Effector memory CD4-positive, alpha-beta T cell (primary cell): ENCODE measurements at regions not wholly inside any gene's neighbourhood (a gene's known extent, or its start where the extent isn't known, plus 50 kb on each side); places are given as distances from the start of the nearest gene placed in this dataset.

ENCODE experiments used
- DNase-seq, 3 donors: peaks; one replicate each; pipeline ENCODE4 v3.0.0-alpha.2; 2020
- H3K27ac ChIP-seq: 2 replicates; pipeline ENCODE4 v1.7.0; 2013; ENCODE audit warnings: mild to moderate bottlenecking, low read length, moderate library complexity; ENCODE audit not compliant: insufficient read depth, poor library complexity, severe bottlenecking
- H3K27me3 ChIP-seq: replicated peaks from 2 replicates; pipeline ENCODE4 v1.7.0; 2013; ENCODE audit warnings: mild to moderate bottlenecking, low read length; ENCODE audit not compliant: insufficient read depth, control insufficient read depth, poor library complexity, severe bottlenecking
- H3K36me3 ChIP-seq: 2 replicates; pipeline ENCODE4 v1.7.0; 2013; ENCODE audit warnings: mild to moderate bottlenecking, low read length, moderate library complexity; ENCODE audit not compliant: control insufficient read depth, insufficient read depth
- H3K4me1 ChIP-seq: 2 replicates; pipeline ENCODE4 v1.7.0; 2013; ENCODE audit warnings: low read length, mild to moderate bottlenecking; ENCODE audit not compliant: control insufficient read depth, insufficient read depth, poor library complexity, severe bottlenecking
- H3K4me3 ChIP-seq: 2 replicates; pipeline ENCODE4 v1.7.0; 2013; ENCODE audit warnings: low read length, low read depth, mild to moderate bottlenecking; ENCODE audit not compliant: insufficient read depth, poor library complexity, severe bottlenecking
- H3K9me3 ChIP-seq: 2 replicates; pipeline ENCODE4 v1.7.0; 2013; ENCODE audit warnings: mild to moderate bottlenecking, low read length, moderate library complexity; ENCODE audit not compliant: control insufficient read depth

DNA sequence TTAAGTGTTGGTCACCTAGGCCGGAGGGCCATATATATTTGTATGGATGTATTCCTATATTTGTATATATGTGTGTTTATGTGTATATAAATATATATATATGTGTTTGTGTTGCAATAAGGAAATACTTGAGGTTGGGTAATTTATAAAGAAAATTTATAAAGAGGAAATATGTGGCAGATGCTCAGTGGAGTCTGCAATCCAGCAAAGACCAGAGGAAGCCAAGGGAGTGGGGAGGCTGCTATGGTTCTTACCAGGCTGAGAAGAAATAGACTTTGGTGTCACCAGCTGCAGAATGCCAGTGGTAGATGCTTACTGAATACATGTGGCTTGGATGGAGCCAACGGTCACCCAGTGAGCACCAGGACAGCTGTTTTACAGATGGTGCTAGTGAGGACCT is 97.4 kb upstream of the ELOVL5 start:
- Histone ChIP-seq H3K27me3 (no peaks in the 10 kb centered on the region), H3K4me3 (no peak overlapping the region), H3K36me3 (no peaks in the 10 kb centered on the region), H3K9me3 (no peaks in the 10 kb centered on the region), H3K4me1 (no peaks in the 10 kb centered on the region), H3K27ac (no peak overlapping the region)
- no peak for DNase-seq

- H3K27ac ChIP-seq, result no peak overlapping the region
- no peaks in the 10 kb centered on the region for H3K27me3 ChIP-seq
- DNase-seq, result no peak
Measured at GRCh38 chr6:53441761-53442160, 93.0 kb upstream of the ELOVL5 start.

DNA sequence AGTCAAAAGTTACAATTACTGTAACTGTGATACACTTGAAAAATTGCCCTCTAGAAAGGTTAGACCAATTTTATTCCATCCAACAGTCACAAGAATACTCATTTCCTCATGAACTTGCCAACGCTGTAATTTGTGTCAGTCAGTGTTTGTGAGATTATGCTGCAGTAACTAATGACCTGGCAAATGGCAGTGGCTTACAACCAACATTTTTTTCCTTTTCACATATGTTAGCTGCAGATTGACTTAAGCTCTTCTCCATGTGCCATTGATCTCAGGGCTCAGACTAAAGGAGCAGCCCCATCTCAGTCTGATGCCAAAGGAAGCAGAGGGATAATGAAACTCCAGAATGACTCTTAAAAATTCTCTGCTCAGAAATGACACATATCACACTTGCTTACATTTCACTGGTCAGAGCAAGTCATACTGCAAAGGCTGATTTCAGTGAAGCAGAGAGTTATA is 92.3 kb upstream of the ELOVL5 start:
- H3K36me3 ChIP-seq, result no peaks in the 10 kb centered on the region
- no peaks in the 10 kb centered on the region for H3K4me1 ChIP-seq
- no peak overlapping the region for H3K4me3 ChIP-seq
- no peak overlapping the region for H3K27ac ChIP-seq
- no peak for DNase-seq
- no peaks in the 10 kb centered on the region for H3K9me3 ChIP-seq
- H3K27me3 ChIP-seq, result no peaks in the 10 kb centered on the region

More at GRCh38 chr6:53441761-53442160, 93.0 kb upstream of the ELOVL5 start:
- H3K36me3 ChIP-seq, result no peaks in the 10 kb centered on the region
- H3K9me3 ChIP-seq, result no peaks in the 10 kb centered on the region
- H3K4me3 ChIP-seq, result no peak overlapping the region
- H3K4me1 ChIP-seq, result no peaks in the 10 kb centered on the region

DNA sequence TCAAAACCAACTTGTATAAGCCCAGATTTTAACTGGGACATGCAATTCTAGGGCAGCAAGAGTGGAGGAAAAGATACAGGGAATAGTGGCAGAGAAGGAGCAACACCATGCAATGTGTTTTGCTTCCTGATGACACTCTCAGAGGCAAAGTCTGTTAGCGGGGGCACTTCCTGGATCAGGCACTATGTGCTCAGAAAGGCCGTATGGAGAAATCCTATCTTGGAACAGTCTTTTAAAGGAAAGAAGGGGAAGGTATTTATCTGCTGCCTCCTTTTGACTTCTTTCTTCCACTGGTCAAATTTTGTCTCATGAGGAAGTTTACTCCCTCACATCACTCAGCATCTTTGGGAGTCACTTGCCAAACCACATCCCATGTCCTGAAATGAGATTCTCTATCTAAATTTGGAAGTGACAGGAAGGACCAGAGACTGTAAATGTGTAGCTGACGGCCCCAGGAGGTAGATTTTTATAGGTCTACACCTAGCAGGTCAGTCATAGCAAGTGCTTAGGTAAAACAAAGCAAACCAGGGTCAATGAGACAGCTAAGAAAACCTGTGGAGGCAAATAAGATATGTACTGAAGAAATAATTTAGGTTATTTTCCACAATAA is 91.7 kb upstream of the ELOVL5 start:
- H3K36me3 ChIP-seq, result no peaks in the 10 kb centered on the region
- no peaks in the 10 kb centered on the region for H3K9me3 ChIP-seq
- no peak overlapping the region for H3K4me3 ChIP-seq
- no peaks in the 10 kb centered on the region for H3K27me3 ChIP-seq
- no peak overlapping the region for H3K27ac ChIP-seq
- no peaks in the 10 kb centered on the region for H3K4me1 ChIP-seq
- DNase-seq, result no peak

GRCh38 chr6:53439556-53439955 is 90.8 kb upstream of the ELOVL5 start:
- H3K36me3 ChIP-seq, result no peaks in the 10 kb centered on the region
- no peak overlapping the region for H3K4me3 ChIP-seq
- H3K27ac ChIP-seq, result no peak overlapping the region
- no peaks in the 10 kb centered on the region for H3K9me3 ChIP-seq
- no peaks in the 10 kb centered on the region for H3K27me3 ChIP-seq
- DNase-seq, result no peak
- H3K4me1 ChIP-seq, result no peaks in the 10 kb centered on the region

DNA sequence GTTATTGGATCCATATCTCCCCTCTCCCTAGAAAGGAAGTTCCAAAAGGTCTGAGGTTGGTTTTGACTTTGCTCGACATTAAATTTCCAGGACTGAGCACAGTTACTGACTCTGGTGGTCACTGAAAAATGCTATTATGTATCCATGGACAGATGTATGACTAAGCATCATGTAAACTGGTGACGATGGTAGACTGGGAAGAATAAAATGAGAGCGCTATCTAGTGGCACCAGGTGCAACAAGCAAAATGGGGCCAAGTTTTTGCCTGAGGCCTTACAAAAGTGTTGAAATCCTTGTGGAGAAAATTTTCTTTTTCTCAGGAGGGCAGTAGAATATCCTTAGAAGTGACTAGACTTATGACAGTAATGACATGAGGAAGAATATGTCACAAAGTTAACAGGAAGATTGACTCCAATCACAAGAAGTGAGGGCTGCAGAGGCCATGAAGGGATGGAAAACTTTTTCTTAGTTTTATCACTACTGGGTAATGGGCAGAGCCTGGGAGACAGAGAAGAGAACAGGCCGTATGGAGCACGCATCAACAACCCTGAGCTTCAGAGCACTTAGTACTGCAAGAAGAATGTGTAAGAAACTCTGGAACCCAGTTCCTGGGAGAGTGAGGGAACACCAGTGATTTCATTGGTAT is 88.9 kb upstream of the ELOVL5 start:
- no peak for DNase-seq
- Histone ChIP-seq H3K27me3 (no peaks in the 10 kb centered on the region), H3K4me3 (no peak overlapping the region), H3K36me3 (no peaks in the 10 kb centered on the region), H3K4me1 (no peaks in the 10 kb centered on the region), H3K27ac (no peak overlapping the region), H3K9me3 (no peaks in the 10 kb centered on the region)

DNA sequence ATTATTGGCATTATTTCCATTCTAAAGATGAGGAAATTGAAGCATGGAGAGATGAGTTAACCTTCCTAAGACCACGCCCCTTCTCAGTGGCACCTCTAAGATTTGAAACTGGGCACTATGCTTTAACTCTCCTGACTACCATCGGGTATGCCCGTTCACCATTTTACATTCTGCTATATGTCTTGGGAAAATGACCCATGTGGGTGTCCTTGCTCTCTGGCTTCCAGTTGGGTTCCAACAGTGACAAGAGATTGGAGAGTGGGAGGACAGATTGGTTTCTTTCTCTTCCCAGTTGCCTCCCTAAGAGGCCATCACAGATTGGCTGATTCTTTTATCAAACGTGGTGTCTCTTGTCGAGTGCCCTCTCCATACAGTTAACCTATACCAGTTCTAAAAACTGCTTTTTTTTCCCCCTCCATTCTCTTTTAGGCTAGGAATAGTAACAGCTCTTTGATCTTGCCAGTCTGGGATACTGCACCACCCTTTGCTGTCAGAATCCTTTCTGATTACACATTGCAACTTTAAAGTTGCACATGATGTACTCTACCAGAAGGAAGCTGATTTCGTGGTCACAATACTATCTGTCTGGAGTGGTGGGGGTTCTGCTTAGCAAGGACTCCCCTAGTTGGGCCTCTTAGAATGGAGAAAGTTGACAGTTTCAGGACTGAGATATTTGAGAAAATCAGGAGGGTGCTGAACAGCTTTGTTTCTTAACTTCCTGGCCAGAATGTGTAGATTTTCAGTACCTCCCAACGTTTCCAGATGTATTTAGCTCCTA is 88.0 kb upstream of the ELOVL5 start:
- Histone ChIP-seq H3K36me3 (no peaks in the 10 kb centered on the region), H3K27ac (no peak overlapping the region), H3K27me3 (no peaks in the 10 kb centered on the region), H3K4me1 (no peaks in the 10 kb centered on the region), H3K4me3 (no peak overlapping the region), H3K9me3 (no peaks in the 10 kb centered on the region)
- DNase-seq, result no peak

GRCh38 chr6:53433951-53434285 is 85.2 kb upstream of the ELOVL5 start:
- Histone ChIP-seq H3K27ac (no peak overlapping the region), H3K9me3 (no peaks in the 10 kb centered on the region), H3K4me3 (no peak overlapping the region), H3K27me3 (no peaks in the 10 kb centered on the region), H3K36me3 (no peaks in the 10 kb centered on the region), H3K4me1 (no peaks in the 10 kb centered on the region)
- DNase-seq, result no peak

DNA sequence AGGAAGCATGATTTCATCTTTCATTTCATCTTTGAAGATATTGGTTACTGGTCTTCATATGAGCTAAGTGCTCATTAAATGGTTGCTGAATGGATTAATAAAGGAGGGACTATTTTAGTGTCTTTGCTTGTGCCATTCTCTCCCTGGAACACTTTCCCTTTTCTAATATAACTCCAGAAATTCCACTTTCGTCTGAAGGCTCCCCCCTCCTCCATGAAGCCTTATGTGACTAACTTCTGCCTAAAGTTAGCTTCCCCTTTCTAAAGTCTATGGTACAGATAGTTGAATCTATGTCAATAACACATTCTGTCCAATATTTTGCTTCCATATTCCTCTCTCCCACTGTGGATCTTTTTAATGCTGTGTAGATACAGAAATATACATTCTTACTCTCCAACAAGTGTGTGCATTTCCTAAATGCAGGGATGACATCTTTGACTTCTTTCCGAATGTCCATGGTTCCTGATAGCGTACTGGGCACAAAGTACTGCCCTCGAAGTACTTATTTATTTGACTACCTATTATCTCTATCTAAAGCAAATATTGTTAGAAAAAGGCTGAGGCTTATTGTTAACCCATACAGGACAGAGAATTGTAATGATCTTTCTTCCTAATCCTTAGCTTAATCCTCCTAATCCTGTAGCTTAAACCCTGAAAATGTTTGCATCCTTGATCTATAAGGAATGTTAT is 84.7 kb upstream of the ELOVL5 start:
- H3K4me1 ChIP-seq, result no peaks in the 10 kb centered on the region
- no peaks in the 10 kb centered on the region for H3K36me3 ChIP-seq
- DNase-seq, result no peak
- no peaks in the 10 kb centered on the region for H3K27me3 ChIP-seq
- H3K4me3 ChIP-seq, result no peak overlapping the region
- H3K9me3 ChIP-seq, result no peaks in the 10 kb centered on the region
- H3K27ac ChIP-seq, result no peak overlapping the region
